ENCODE measurements at regions not wholly inside any gene's neighbourhood (a gene's known extent, or its start where the extent isn't known, plus 50 kb on each side); places are given as distances from the start of the nearest gene placed in this dataset.
A peak's percentile ranks its signal among the peaks of the same experiment; 100 is the strongest.

DNA sequence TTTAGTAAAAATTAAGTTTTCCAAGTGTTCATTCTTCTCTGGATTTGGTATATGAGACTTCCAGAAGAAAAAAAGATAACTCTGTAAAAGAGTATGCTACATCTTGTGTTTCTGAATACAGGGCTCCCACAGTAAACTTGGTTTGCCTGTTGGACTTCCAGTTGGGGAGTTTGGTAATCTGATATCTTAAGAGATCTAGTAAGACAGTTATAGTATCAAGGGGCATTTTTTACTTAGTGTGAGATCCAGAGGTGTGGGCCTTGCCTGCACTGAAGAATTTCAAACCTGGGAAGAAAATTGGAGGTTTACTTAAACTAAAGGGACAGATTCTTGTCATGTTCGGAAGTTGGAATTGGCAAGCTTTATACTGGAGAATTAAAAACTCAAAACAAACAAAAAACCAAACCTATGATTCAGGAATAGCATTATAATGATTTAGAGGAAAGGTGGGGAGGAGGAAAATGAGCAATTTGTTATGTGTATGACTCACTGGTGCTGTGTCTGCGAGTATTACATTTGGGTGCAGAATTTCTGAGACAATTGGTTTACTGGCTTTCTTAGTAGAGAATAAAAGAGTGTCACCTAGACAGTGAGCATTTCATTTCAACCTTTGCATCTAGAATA is 58.9 kb upstream of the ULK4 start:
- peak overlapping the region; percentile 33 for H3K27ac Mint-ChIP-seq
- no peak for ATAC-seq (replicated peaks)
- H3K36me3 Mint-ChIP-seq, result peaks cover 14 to 24% of the 10 kb centered on the region in 2 donors
- peaks cover 0 to 1% of the 10 kb centered on the region in 2 donors for H3K9me3 Mint-ChIP-seq
- peaks cover 60 to 99% of the 10 kb centered on the region in 2 donors for H3K4me1 Mint-ChIP-seq
- no peaks in the 10 kb centered on the region for H3K27me3 Mint-ChIP-seq
- DNase-seq, result no peak
- H3K4me3 Mint-ChIP-seq, result no peak overlapping the region

DNA sequence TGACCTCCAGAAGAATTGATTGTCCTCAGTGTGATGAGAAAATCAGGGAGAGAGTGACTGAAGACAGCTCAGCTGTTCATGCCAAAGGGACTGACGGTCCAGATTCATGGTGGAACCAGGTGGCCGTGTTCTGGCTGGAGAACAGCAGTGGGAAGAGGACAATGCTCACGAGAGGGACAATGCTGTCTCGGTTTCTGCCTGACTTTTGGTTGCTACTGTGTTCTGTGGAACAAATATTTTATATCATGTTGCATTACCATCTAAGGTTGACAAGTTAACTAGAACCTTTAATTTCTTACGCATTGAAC is 58.0 kb upstream of the ULK4 start:
- H3K27me3 Mint-ChIP-seq, result no peaks in the 10 kb centered on the region
- no peak overlapping the region for H3K4me3 Mint-ChIP-seq
- H3K4me1 Mint-ChIP-seq, result peaks cover 59 to 99% of the 10 kb centered on the region in 2 donors
- ATAC-seq (replicated peaks), result no peak
- H3K36me3 Mint-ChIP-seq, result peaks cover 18 to 33% of the 10 kb centered on the region in 2 donors
- no peak for DNase-seq
- H3K27ac Mint-ChIP-seq, result peak overlapping the region; percentile 47
- peaks cover 0 to 1% of the 10 kb centered on the region in 2 donors for H3K9me3 Mint-ChIP-seq

DNA sequence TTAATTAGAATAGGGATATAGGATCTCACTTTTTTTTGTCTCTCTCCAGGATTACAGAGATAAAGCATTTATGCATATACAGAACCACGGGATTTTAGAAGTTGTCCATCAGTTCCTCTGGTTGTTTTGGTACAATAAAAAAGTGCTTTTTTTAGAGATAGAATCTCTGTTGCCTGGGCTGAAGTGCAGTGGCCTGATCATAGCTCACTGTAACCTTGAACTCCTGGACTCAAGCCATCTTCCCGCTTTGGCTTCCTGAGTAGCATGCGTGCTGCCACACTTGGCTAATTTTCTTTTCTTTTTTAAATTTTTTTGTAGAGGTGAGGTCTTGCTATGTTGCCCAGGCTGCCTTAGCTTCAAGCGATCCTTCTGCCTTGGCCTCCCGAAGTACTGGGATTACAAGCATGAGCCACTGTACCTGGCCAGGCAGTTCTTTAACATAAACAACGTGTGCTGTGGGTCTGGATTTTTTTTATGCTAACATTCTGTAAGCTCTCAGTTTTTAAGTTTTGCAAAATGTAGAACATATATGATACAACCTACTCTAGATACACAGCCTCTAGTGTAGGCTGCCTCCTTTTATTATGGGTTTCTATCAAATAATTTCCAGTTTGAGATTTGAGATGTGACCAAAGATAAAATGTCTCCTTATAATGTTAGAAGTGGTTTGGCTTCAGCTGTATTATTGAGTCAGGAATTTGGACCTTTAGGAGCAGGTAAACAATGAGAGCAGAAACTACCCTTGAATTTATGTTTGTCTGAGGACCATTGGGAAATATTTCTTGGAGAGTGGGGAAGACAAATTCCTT is 57.4 kb upstream of the ULK4 start:
- Mint-ChIP-seq H3K36me3 (peaks cover 23 to 38% of the 10 kb centered on the region in 2 donors), H3K27ac (peak overlapping the region; percentile 47), H3K9me3 (peaks cover 0 to 1% of the 10 kb centered on the region in 2 donors), H3K4me3 (no peak overlapping the region), H3K4me1 (peaks cover 56 to 98% of the 10 kb centered on the region in 2 donors), H3K27me3 (no peaks in the 10 kb centered on the region)
- ATAC-seq (replicated peaks) (no peak), DNase-seq (no peak)

DNA sequence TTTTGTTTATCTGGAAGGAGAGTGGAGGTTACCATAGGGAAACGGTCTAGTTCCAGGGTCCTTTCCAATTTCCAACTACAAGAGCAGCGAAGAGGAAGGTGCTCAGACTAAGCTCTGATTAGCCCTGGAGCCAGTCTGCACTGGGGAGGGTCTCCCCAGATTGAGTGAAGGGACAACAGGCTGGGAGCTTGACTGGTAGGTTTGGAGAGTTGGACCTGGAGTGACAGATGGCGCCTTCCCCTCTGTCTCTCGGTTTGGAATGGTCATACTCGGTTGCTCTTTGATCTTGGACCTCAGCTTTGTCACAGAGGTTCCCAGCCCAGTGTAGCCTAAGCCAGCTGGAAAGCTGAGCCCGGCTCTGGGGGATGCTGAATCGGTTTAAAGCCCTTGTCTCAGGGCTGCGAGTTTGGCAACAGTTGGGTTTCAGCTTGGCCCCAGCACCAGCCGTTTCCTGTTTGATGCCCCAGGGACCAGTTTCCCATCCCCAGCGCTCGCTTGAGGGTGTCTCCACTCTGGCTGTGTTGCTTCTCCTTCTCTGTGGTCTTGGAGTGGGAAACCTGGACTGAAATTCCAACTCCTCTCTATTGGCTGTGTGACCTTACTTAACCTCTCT is 53.1 kb upstream of the ULK4 start:
- Mint-ChIP-seq H3K36me3 (peaks cover 18 to 36% of the 10 kb centered on the region in 2 donors), H3K4me3 (peak overlapping the region; percentile 92 to 95), H3K9me3 (no peaks in the 10 kb centered on the region), H3K27me3 (no peaks in the 10 kb centered on the region), H3K4me1 (peaks cover 37 to 81% of the 10 kb centered on the region in 2 donors), H3K27ac (peak overlapping the region; percentile 96)
- DNase-seq (no peak), ATAC-seq (replicated peaks) (no peak)

DNA sequence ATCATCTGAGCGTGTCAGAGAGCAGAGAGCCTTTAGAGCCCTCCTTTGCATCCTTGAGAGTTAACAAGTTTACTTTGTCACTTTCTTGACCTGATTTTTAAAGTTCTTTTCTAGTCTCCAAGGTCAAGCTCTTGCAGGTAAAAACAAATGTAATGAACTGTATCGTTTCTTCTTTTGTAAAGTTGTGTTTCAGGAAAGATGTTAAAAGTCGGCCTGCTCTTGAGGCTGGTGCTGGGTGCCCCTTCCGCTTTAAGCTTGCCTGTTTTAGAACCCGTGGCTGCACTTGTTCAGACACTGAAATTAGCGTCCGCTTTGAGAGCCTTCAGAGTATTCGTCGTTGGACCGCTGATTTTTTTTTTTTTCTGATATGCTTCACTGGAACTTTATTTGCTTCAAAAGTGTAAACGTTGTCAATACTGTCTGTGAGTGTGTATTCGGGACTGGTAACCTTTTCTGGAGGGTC is 52.6 kb upstream of the ULK4 start:
- no peaks in the 10 kb centered on the region for H3K9me3 Mint-ChIP-seq
- DNase-seq, result no peak
- peak overlapping the region; percentile 92 to 95 for H3K4me3 Mint-ChIP-seq
- H3K36me3 Mint-ChIP-seq, result peaks cover 18 to 34% of the 10 kb centered on the region in 2 donors
- peaks cover 35 to 81% of the 10 kb centered on the region in 2 donors for H3K4me1 Mint-ChIP-seq
- no peaks in the 10 kb centered on the region for H3K27me3 Mint-ChIP-seq
- peak overlapping the region; percentile 96 for H3K27ac Mint-ChIP-seq
- peak in 1 of 2 donors; percentile 13 for ATAC-seq (replicated peaks)

DNA sequence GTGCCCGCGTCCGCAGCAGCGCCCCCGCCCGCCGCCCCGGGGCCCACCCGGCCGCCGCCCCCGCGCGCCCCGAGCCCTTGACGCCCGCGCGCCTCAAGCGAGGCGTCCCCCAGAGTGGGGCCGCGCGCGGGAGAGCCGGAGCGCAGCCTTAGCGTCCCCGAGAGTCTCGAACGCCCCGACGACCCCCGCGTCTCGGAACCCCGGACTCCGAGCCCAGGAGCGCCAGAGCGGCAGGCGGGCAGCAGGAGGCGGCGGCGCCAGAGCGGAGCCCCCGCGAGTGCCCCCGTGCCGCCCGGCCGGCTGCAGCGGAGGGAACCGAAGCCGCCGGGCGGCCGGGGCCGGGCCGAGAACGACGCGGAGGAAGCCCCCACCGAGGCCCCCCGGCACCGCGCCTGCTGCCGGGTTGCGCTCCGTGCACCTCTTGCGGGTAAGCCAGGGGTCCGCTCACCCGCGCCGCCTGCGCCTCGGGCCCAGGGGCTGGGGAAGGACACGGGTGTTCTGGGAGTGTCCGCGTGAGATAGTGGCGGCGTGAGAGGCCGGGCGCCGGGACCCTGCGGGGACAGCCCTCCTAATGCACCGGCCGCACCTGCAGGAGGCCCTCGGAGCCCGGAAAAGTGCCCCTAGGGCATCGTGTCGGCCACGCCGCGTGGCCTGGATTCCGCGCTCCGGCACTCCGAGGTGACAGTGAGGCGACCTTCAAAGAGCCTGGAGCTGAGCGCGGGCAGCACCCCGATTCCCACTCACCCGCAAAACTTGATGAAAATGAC is 52.0 kb upstream of the ULK4 start:
- DNase-seq (no peak), ATAC-seq (replicated peaks) (peak; percentile 3 to 5)
- H3K4me1 Mint-ChIP-seq, result peaks cover 38 to 81% of the 10 kb centered on the region in 2 donors
- peak overlapping the region; percentile 92 to 95 for H3K4me3 Mint-ChIP-seq
- no peaks in the 10 kb centered on the region for H3K27me3 Mint-ChIP-seq
- H3K9me3 Mint-ChIP-seq, result no peaks in the 10 kb centered on the region
- peaks cover 18 to 34% of the 10 kb centered on the region in 2 donors for H3K36me3 Mint-ChIP-seq
- peak overlapping the region; percentile 96 for H3K27ac Mint-ChIP-seq

DNA sequence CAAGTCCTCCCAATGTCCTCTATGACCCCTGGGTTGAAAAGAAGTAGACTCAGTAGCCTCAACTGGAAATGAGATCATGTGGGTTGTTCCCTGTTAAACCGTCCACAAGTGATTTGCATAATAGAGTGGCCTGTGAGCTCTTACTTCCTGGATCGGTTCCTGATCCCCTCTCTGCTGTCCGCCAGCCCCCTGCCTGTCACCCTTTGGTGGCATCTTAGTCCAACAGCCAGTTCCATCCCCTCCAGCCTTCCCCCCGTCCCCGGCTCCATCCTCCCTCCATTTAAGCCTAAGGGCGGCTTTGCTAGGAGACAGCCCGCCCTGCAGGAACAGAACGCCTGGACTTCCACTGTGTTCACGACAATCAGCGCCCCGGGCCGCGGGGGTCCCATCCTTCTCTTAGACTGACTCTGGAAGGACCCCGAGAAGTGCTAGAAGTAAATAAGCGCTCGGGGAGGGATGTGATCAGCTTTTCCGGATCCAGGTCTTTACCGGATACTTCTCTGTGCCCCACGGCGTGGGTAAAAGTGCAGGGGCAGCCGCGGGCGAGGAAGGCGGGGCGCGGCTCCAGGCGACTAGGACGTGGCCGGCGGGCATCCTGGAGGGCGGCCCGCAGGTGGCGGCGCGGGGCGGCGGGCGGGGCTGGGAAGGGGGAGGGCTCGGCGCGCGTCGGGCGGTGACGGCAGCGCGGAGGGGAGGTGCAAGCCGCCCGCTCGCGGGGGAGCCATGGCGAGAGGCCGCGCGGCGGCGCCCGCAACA is 51.2 kb upstream of the ULK4 start:
- H3K27ac Mint-ChIP-seq, result peak overlapping the region; percentile 99
- peaks cover 18 to 34% of the 10 kb centered on the region in 2 donors for H3K36me3 Mint-ChIP-seq
- H3K27me3 Mint-ChIP-seq, result no peaks in the 10 kb centered on the region
- H3K4me3 Mint-ChIP-seq, result peak overlapping the region; percentile 92 to 94
- DNase-seq (peak; percentile 71), ATAC-seq (replicated peaks) (peak; percentile 85 to 87)
- H3K9me3 Mint-ChIP-seq, result no peaks in the 10 kb centered on the region
- peaks cover 34 to 81% of the 10 kb centered on the region in 2 donors for H3K4me1 Mint-ChIP-seq

DNA sequence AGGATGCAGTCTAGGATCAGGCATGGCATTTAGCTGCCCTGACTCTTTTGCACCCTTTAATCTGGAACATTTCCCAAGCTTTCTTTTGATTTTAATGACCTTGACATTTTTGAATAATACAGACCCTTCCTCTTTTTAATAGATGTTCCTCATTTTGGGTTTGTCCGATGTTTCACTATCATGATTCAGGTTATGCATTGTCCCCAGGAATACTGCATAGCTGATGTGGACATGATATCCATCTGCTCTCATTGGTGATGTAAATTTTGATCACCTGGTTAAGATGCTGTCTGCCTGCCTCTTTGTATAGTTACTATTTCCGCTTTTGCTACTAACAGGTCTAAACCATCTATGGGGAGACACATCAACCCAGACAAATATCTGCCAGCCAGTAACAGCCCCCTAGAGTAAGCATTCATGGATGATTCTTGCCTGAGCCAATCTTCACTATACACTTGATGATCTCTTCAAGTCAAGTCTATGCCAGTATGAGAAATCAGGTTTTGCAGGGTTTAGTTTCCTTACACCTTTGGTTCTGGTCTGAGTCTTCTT is 50.6 kb upstream of the ULK4 start:
- Mint-ChIP-seq H3K27ac (peak overlapping the region; percentile 99), H3K4me3 (peak overlapping the region; percentile 92 to 94), H3K9me3 (no peaks in the 10 kb centered on the region), H3K36me3 (peaks cover 15 to 33% of the 10 kb centered on the region in 2 donors), H3K4me1 (peaks cover 40 to 82% of the 10 kb centered on the region in 2 donors), H3K27me3 (no peaks in the 10 kb centered on the region)
- peak; percentile 45 to 51 for ATAC-seq (replicated peaks)
- DNase-seq, result no peak
